Glomerular visceral epithelial cell (primary cell): ENCODE measurements at regions not wholly inside any gene's neighbourhood (a gene's known extent, or its start where the extent isn't known, plus 50 kb on each side); places are given as distances from the start of the nearest gene placed in this dataset.

Experiments
- DNase-seq: peaks from one replicate; pipeline ENCODE4 v3.0.0-alpha.2; 2016; ENCODE audit errors: extremely low spot score

DNA sequence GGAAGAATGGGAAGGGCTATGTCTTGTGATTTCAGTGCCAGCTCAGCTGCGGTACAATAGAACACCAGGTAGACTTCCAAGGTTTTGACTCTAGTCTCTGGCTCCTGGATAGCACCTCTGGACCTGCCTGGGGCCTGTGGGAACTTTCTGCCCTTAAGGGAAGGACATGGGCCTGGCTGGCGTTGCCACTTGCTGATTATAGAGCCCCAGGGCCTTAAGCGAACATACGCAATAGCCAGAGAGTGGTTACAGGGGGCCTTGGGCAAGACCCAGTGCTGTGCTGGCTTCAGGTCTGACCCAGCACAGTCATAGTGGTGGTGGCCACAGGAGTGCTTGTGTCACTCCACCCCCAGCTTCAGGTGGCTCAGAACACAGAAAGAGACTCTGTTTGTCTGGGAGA, 131.1 kb upstream of the COL21A1 start:
- DNase-seq: no peak

DNA sequence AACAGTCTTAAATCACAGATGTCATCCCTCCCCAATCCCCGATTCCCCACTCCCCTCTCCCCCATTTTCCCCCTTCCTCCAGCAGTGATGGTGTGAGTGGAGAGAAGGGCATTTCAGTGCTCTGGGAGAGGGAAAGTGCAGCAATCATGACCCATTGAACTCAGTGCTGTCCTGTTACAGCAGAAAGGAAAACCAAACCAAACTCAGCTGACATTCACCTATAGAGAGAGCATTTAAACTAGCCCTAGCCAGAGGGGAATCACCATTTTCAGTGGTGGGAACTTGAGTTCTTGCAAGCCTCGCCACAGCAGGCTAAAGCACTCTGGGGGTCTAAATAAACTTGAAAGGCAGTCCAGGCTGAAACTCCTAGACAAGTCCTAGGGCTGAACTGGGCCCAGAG, 129.9 kb upstream of the COL21A1 start:
- no peak for DNase-seq

DNA sequence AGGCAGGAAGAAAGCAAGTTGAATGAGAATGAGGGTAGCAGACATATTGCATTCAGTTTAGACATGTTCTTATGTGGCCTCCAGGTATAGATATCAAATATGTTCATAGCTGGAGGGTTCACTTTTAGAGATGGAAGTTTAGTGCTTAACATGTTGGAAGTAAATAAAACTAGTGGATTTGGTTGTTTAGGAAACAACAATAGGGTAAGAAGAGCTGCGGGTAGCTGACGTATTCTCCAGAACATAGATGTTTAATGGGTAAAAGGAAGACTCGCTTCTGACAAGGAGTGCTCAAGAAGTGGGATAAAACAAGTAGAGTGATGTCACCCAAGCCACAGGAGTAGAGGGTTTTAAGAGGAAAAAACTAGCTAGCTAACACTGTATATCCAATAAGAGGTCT, 128.4 kb upstream of the COL21A1 start:
- no peak for DNase-seq

DNA sequence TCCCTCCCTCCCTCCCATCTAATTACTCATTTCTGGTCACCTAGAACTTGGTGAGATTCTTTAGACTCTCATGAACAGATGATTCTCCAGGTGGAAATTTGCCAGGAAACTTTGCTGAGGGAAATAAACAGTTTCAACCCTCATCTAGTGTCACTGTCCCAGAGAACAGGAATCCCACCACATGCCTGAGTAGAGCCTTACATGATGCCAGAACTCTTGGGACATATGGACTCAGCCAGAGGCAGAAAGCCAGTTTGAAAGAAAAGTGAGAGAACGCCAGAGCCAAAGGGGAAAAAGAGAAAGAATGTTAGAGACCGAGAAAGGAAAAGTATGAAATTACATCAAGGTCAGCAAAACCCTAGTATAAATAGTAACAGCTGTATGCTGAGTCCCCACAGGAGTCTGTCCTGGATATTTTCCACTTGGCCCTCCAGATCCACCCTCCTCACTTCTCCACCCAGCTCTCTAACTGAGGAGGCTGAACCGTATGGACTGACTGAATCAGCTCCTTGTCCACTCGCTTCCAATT, 127.5 kb upstream of the COL21A1 start:
- peak; percentile 30 for DNase-seq

DNA sequence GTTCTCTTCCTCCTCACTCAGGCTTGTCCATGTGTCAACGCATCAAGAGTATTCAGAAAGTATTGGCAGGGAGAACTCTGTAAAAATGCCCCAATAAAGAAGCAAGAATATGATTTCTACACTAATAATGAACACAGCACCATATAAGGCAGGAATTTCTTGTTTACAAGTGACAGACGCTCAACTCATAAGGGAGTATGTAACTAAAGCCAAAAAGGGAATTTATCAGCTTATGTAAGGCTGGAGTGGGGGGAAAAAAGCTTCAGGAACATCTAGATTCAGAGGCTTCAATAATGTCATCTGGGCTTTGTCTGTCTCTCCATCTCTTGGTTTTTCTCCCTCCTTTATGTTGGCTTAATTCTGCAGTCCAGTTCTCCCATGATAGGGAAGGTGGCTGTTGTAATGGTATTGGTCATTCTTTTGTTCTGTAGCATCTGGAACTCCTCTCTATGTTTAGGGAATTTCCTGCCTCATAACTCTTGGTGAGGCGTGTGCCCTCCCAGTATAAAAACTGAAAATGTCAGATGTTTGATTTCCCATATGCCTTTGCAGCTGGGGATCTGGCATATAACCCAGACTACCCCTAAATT, 125.1 kb upstream of the COL21A1 start:
- DNase-seq: no peak

DNA sequence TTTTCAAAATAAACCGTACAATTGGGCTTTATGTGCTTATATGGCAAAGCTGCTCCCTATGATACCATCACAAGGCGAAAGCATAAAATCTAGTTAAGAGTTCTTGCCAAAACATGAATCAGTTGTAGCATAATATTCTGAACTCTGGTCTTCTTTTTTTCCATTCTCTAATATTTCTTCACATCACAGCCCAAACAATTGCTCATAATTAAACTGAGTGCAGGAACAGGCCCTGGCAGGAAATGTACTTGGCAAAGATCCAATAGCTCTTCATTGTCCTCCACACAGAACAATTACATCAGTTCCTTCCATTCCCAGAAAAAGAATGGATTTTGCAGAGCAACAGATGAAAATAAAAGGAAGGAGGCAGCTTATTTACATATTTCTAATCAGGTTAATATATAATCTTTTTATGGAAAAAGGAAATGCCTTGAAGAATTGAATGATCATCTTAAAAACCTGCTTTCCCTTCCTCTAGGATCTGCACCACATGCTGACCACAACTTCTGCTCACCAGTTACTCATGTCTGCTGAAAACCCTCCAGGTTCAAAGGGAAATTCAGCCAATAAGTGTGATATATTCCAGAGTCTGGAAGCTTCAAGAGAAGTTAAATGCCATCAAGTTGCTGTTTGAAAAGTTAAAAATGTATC, 123.3 kb upstream of the COL21A1 start:
- peak; percentile 86 for DNase-seq

DNA sequence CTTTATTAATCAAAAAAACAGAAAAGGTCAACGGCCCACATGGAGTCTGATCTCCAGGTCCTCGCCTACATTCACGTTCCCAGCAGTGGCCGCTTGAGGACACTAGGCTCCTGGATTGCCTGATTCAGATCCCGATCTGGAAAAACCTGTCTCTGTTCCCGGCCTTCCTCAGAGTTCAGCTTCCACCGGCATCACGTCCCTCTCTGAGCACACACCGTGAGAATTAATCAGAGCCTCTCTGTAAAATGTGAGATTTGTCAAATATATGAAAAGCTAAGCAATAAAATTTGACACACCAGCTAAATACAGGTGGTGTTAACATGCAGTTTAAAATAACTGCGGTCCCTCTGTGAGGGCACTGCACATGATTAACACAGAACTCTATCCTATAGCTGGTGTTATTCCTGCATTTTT, 122.8 kb upstream of the COL21A1 start:
- DNase-seq: peak; percentile 74

DNA sequence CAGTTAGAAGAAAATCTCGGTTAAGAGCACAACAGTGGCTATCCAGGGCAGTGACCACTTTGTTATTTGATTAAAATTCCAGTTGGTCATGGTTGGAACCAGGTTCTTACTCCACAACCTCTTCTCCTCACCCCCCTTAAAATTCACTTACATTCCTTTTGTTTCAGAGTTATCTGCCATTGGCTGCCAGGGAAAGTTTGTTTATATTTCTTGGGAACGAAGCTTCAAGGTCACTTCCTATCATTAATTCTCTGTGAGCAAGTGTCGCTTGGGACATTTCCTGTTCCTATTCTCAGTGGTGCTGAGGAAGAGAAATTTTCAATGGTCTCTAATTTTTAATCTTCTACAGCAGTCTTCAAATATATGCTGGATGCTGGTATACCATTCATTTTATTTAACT, 121.1 kb upstream of the COL21A1 start:
- no peak for DNase-seq

DNA sequence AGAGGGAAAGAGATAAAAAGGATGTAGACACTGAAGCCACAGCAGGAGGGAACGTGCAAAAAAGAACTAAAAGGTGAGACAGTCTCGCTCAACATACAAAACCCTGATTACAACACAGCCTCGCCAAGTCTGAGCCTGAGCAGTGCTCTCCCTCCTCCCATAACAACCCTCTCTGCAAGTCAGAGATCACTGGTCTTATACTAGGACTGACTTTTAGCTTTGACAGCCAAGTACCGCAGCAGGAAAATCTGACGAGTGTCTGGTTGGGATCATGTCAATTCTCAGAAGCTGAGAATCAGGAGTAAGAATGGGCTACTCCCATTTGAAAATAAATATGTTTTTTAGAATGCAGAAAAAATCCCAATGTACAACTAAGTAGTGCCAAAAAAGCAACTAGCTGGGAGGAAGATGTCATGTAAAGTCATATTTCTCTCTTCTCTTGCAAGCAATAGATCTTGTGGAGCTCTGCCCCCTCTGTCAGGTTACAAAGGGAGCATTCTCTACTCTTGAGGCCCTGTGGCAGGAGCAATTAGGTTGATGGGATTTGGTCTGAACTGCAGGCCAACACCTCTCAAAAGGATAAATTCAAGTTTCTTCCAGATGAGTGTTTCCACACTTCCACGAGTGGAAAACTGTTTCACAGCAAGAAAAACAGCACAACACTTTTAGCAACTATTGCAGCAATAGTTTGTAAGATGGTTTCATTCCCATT, 118.9 kb upstream of the COL21A1 start:
- DNase-seq: no peak

DNA sequence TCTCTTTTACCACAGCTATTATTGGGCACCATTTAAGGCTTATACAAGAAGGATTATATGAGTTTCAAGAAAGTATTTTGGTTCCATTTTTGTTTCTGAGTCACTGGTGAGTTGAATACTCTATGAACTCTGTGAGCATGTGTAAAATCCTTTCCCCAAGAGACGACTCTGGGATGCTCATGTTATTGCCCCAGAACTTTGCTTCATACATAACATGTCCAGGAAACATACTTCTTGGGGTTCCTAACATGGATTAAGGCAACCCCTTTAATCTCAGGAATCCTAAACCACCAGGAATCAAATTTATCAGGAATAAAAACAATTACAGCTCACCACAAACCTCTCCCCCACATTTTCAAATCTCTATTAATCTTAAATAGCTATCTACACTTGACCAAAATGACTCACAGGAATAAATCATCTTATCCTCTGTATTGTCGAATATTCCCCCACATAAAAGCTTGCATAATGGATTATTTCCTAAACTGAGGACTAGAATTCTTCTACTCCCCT, 117.5 kb upstream of the COL21A1 start:
- peak; percentile 43 for DNase-seq

DNA sequence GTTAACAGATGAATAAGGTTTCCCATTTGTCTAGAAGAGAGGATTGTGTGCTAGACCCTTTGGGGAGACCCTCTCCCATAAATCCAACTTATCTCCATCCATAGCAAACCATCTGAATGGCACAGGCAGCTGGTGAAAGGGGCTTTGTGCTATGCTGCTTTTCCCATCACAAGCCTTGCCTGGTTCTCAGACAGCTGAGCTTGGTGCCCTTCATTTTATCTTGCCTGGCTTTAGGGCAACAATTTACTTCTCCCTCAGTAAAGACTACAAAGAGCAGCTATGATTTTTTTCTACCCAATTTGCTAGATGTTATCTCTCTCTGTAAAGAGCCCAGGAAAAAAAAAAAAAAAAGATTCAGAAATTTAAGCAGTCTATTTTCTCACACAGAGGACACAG, 117.0 kb upstream of the COL21A1 start:
- DNase-seq: no peak

DNA sequence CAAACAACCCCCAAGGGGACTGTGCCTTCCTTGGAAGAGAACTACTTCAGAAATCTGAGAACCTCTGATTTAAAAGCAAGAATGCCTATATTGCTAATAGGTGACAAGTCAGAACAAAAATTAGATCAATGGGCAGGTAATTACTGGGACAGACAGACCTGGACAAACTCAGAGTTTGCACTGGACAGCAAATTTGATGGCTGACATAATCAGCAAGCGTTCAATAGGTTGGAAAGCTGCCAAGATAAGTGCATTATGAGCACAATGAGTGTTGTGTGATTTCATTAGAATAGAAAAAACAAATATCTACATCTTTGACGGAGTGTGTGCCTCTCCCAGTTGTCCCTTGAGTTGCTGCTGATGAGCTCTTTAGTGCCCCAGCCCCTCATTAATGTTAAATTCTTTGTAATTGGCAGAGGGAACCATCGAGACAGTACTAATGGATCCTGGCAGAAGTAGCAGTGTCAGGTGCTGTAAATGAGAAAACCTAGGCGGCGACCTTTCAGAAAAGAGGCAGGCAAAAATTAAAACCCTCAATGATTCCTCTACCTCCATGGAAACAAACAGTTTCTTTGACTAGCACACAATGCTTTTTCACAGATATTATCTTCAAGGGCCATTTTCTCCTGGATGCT, 116.5 kb upstream of the COL21A1 start:
- DNase-seq: no peak

DNA sequence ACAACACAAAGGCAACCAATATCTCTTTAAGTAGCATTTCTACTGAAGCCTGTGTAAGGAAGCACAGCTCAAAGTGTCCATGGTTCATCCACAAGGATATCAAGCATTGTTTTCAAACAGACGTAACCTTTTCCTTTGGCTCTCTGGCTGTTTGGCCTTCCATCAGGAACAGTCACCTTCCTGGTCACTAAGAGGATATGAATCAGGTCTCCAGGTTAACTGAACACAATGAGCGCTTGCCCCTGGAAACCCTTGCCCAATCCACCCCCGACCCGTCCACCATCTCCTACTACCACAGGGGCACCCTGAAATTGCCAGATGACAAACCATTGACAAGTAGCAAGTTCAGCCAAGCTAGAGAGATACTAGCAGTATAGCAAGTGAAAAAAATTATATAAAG, 114.4 kb upstream of the COL21A1 start:
- DNase-seq: no peak

DNA sequence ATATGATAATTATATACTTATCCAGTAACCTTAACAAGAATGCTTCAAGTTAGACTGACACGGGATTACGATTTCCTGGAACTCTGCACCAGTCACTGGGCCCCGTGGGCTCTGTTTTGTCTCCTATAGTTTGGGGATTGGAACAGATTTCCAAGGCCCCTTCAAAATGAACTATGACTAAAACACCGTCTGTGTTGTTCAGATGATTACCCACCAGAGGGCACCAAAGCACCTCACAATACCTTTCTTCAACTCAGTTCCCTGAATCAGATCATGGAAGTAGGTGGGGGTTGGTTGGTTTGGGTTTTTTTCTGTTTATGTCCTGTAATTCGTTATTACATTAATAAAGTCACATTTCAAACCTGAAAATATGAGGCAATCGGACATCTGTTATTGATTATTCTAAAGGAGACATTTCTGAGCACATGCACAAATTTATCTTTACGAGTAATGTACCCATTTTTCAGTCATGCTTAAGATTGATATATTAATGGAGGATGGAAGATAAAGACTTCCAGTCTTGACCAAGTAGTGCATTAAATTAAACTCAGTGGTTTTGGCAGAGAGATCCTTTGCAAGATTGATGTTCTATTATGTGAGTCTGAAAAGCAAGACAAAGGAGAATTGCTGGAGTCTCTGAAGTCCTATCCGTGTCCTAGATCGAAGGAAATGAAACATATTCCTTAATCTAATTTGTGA, 112.0 kb upstream of the COL21A1 start:
- DNase-seq: peak; percentile 77

DNA sequence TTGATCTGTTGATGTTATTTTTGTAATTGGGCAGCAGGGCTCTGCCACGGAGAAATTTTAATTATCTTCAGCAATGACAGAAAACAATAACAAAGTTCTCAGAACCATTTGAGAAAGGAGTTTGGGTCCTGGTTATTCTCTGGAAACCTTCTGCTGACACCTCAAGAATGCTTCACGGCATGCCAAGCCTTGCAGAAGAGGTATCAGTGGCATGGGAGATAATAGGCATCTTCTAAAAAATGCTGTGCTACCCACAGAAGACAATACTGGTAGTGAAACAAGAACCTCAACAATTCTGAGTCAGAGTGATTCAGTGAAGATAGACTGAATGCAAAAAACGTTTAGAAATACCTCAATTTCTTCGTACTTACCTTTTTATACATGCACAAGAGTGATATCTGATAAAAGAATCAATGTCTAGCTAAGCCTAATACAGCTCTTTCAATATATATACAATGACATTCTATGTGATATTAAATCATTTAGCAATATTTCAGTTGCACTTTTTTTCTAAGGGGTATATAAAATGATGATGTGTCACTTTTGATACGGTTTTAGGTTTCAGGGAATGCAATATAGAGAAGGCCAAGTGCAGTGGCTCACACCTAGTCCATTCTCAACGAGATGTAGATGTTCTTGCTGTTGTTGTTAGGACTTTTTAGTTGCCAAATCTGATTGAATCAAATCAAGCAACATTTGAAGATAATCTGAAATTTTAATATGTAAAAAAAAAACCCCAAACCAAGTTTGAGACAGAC, 110.4 kb upstream of the COL21A1 start:
- DNase-seq: peak; percentile 48

DNA sequence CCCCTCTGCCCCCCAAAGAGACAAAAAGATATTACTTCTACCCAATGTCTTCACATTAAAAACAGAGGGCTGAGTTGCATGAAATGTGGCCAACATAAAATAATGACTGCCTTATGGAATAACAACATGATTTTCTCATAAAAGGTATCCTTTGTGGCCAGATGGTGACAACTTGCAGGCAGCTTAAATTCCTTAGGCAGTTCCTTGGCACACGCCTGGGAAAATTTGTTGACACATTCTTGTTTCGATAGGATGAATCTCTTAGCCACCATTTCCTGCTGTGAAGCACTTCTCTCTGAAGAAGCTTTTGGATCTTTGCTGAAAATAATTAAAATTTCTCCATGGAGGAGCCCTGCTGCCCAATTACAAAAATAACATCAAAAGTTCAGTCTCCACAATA, 109.0 kb upstream of the COL21A1 start:
- DNase-seq: no peak

DNA sequence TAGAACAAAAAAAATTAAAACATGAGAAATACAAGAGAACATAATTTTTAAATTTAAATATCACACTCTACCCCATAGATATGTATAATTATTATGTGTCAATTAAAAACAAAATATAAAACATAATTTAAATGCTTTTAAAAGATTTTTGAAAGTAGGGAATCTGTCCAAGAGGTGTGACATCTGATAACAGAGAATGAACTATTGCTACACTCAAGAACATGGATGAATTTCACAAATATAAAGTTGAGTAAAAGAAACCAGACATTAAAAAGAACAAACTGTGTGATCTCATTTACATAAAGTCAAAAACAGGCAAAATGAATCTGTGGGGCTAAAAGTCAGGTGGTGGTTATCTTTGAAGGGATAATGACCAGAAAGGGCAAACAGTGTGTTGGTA, 106.5 kb upstream of the COL21A1 start:
- DNase-seq: no peak

DNA sequence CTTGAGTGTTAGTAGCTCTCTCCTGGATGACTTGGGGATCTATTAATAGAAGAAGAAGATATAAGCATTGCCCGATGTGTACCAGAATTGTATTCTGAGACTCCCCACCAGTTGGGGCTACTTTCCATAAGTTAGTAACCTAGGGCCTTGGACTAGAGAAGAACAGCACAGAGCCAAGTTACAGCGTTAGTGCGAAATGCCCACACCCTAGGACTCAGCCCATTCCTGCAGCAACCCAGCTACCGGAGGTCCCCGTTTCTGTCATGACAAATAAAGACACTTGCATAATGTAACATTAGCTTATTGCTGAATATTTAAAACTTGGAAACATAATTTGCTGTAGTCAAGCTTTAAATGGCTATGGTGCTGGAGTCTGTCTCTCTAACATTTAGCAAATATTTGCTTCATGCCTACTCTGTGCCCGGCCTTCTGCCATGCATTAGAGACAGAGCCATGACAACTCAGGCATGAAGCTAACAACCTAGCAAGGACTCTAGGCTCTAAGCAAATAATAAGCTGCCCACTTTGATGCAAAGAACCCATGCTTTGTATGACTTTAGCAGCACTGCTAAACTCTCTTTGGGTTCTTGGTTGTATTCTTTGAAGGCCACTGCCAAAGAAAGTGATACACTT, 103.4 kb upstream of the COL21A1 start:
- DNase-seq: no peak

DNA sequence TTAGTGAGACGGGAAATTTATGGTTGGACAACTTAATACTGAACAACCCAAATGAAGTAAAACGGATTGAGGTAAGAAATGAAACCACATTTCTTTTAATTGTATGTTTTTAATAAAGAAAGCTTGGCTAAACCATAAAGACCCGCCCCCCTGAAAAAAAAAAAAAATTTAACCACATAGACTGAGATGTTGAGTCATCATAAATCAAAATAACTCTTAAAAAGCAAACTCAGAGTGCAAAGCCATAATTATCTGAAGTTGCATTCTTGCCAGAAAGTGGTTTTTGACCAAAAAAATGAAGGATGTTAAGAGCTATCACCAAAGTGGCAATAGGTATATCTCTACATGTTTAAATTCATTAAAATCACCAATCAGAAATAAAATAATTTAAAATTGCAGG, 101.8 kb upstream of the COL21A1 start:
- DNase-seq: peak; percentile 45

DNA sequence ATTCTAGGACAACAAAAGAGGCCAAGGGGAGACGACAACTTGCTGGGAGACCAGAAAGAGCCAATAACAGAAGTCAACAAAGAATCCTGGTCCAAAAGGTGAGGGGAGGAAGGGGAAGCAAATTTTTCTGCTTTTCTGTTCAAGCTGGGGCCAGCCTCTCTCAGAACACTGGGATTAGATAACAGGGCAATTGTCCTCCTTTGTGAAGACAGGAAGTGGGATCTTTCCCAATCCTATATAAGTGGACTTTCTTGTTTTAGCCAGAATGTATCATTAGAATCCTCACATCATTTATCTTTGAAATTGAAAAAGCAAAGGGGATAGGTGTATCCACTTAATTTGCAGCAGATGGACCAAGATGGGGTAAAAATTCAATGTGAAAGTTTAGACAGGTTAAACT, 101.2 kb upstream of the COL21A1 start:
- no peak for DNase-seq

DNA sequence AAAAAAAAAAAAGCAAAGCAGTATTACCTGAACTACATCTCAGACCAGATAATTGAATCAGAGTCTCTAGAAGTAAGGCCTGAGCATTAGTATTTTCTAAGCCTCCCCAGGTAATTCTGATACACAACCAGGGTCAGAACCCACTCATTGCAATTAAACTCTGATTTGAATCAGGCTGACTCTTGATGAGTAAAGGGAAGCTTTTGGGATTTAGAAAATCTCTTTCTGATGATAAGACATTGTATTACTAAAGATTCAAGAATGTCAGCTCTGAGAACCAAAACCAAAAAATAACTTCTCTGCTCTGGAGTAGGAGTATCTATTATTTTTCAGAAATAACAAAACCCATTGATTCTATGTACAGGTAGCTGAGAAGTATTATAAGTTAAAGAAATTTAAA, 100.1 kb upstream of the COL21A1 start:
- peak; percentile 18 for DNase-seq
